K562 (cell line): ENCODE measurements at regions not wholly inside any gene's neighbourhood (a gene's known extent, or its start where the extent isn't known, plus 50 kb on each side); places are given as distances from the start of the nearest gene placed in this dataset.

Experiments used
- JUND ChIP-seq, 2 experiments: IDR thresholded peaks; 2 replicates in 1 of 2; 3 replicates in 1 of 2; pipeline ENCODE4 v1.6.1; 2011; ENCODE audit warnings: borderline replicate concordance in 2 of 2, low read depth in 2 of 2, low read length in 2 of 2, improper control_type of control experiment in 1 of 2, missing biosample characterization in 1 of 2, missing genetic modification characterization in 1 of 2, missing genetic modification reagents in 1 of 2
- KLF10 ChIP-seq: fragments of 250-450 bp; sonication (Bioruptor Pico); IDR thresholded peaks from 2 replicates; pipeline ENCODE4 v1.6.1; 2021; ENCODE audit warnings: matching md5 sums
- MAFG ChIP-seq: fragments of 450-650 bp; conservative IDR thresholded peaks from 2 replicates; pipeline ENCODE4 v1.6.1; 2016; ENCODE audit warnings: missing genetic modification characterization, missing compliant biosample characterization
- NR1H2 ChIP-seq: sonication (generic); formaldehyde crosslinking; IDR thresholded peaks from 2 replicates; pipeline ENCODE4 v1.4.0; 2020; ENCODE audit warnings: mild to moderate bottlenecking, missing genetic modification reagents
- RBM15 ChIP-seq: fragments of 200-400 bp; formaldehyde crosslinking; IDR thresholded peaks from 2 replicates; pipeline ENCODE4 v1.6.1; 2018; ENCODE audit warnings: mild to moderate bottlenecking, low read length, moderate library complexity; ENCODE audit not compliant: insufficient read depth
- RFX5 ChIP-seq: IDR thresholded peaks from 2 replicates; pipeline ENCODE4 v1.6.1; 2011; ENCODE audit warnings: low read depth, mild to moderate bottlenecking, improper control_type of control experiment, low read length
- SP1 ChIP-seq: sonication (generic); formaldehyde crosslinking; IDR thresholded peaks from 2 replicates; pipeline ENCODE4 v1.8.1; 2022; ENCODE audit warnings: mild to moderate bottlenecking, missing genetic modification reagents
- TF ChIP-seq, protein P1 (sequence below): conservative IDR thresholded peaks from 2 replicates; pipeline ENCODE4 v1.6.1; 2011; ENCODE audit warnings: low read depth, mild to moderate bottlenecking, low read length; ENCODE audit not compliant: control insufficient read depth
- TF ChIP-seq, protein P2 (sequence below): fragments of 450-650 bp; IDR thresholded peaks from 2 replicates; pipeline ENCODE4 v1.6.1; 2016; ENCODE audit warnings: mild to moderate bottlenecking
- TF ChIP-seq, protein P3 (sequence below): sonication (generic); formaldehyde crosslinking; IDR thresholded peaks from 2 replicates; pipeline ENCODE4 v1.9.0; 2022; ENCODE audit warnings: mild to moderate bottlenecking, missing genetic modification reagents

- TF ChIP-seq KLF10 (CRISPR knock-in tag) (no peak), SP1 (CRISPR knock-in tag) (no peak), MAFG (tag) (no peak), JUND (IDR thresholded peaks at IDR 0.05; ENCODE audit: borderline replicate concordance, low read depth, low read length) (no peak), JUND (tag; IDR thresholded peaks at IDR 0.05; ENCODE audit: borderline replicate concordance, low read depth, low read length) (no peak), RBM15 (no peak), RFX5 (no peak), NR1H2 (CRISPR knock-in tag) (no peak)
- TF ChIP-seq, protein P1, sequence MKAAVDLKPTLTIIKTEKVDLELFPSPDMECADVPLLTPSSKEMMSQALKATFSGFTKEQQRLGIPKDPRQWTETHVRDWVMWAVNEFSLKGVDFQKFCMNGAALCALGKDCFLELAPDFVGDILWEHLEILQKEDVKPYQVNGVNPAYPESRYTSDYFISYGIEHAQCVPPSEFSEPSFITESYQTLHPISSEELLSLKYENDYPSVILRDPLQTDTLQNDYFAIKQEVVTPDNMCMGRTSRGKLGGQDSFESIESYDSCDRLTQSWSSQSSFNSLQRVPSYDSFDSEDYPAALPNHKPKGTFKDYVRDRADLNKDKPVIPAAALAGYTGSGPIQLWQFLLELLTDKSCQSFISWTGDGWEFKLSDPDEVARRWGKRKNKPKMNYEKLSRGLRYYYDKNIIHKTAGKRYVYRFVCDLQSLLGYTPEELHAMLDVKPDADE = no peak
- TF ChIP-seq, protein P2, sequence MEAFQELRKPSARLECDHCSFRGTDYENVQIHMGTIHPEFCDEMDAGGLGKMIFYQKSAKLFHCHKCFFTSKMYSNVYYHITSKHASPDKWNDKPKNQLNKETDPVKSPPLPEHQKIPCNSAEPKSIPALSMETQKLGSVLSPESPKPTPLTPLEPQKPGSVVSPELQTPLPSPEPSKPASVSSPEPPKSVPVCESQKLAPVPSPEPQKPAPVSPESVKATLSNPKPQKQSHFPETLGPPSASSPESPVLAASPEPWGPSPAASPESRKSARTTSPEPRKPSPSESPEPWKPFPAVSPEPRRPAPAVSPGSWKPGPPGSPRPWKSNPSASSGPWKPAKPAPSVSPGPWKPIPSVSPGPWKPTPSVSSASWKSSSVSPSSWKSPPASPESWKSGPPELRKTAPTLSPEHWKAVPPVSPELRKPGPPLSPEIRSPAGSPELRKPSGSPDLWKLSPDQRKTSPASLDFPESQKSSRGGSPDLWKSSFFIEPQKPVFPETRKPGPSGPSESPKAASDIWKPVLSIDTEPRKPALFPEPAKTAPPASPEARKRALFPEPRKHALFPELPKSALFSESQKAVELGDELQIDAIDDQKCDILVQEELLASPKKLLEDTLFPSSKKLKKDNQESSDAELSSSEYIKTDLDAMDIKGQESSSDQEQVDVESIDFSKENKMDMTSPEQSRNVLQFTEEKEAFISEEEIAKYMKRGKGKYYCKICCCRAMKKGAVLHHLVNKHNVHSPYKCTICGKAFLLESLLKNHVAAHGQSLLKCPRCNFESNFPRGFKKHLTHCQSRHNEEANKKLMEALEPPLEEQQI = no peak
- TF ChIP-seq, protein P3, sequence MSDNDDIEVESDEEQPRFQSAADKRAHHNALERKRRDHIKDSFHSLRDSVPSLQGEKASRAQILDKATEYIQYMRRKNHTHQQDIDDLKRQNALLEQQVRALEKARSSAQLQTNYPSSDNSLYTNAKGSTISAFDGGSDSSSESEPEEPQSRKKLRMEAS (CRISPR knock-in tag) = no peak
These were observed 225.8 kb downstream of the IPMK start for GRCh38 chr10:58041901-58042300.
